ENCODE measurements at regions not wholly inside any gene's neighbourhood (a gene's known extent, or its start where the extent isn't known, plus 50 kb on each side); places are given as distances from the start of the nearest gene placed in this dataset.

- WGBS = 61% methylated on average over 4 of the region's 4 CpGs
Measured at GRCh38 chr4:135185256-135185655, 983.7 kb upstream of the PABPC4L start.

GRCh38 chr4:135184715-135185114 is 983.1 kb upstream of the PABPC4L start:
- intact Hi-C loops (cut with DNase I) = no loop called here
- Histone ChIP-seq H3K27ac (replicated peaks in 1 of 4) (no peak overlapping the region), H3K27me3 (no peaks in the 10 kb centered on the region), H3K4me3 (no peak overlapping the region), H3K4me1 (no peaks in the 10 kb centered on the region), H3K36me3 (no peaks in the 10 kb centered on the region), H3K9me3 (no peaks in the 10 kb centered on the region)
- TF ChIP-seq EP300 (IDR thresholded peaks at IDR 0.05) = no peak
- TF ChIP-seq CTCF (IDR thresholded peaks at IDR 0.05) = no peak
- no peak for TF ChIP-seq POLR2AphosphoS5 (IDR thresholded peaks at IDR 0.05)
- no peak for TF ChIP-seq POLR2A (IDR thresholded peaks at IDR 0.05; ENCODE audit: low read depth)
- WGBS = 78% methylated on average over 6 of the region's 6 CpGs
- no peak for DNase-seq (ENCODE audit: extremely low spot score)

More at GRCh38 chr4:135185256-135185655, 983.7 kb upstream of the PABPC4L start:
- H3K4me3 ChIP-seq = no peak overlapping the region
- H3K36me3 ChIP-seq = no peaks in the 10 kb centered on the region
- no peak for DNase-seq (ENCODE audit: extremely low spot score)
- H3K27me3 ChIP-seq = no peaks in the 10 kb centered on the region
- no peaks in the 10 kb centered on the region for H3K9me3 ChIP-seq
- no peaks in the 10 kb centered on the region for H3K4me1 ChIP-seq
- no peak for TF ChIP-seq CTCF (IDR thresholded peaks at IDR 0.05)
- TF ChIP-seq EP300 (IDR thresholded peaks at IDR 0.05) = no peak
- no peak for TF ChIP-seq POLR2A (IDR thresholded peaks at IDR 0.05; ENCODE audit: low read depth)
- TF ChIP-seq POLR2AphosphoS5 (IDR thresholded peaks at IDR 0.05) = no peak
- H3K27ac ChIP-seq (replicated peaks in 1 of 4) = no peak overlapping the region
- intact Hi-C loops (cut with DNase I) = no loop called here

GRCh38 chr4:135177321-135177720 is 975.7 kb upstream of the PABPC4L start:
- TF ChIP-seq POLR2A (IDR thresholded peaks at IDR 0.05; ENCODE audit: low read depth) = no peak
- TF ChIP-seq POLR2AphosphoS5 (IDR thresholded peaks at IDR 0.05) = no peak
- no peak for TF ChIP-seq EP300 (IDR thresholded peaks at IDR 0.05)
- no peak for TF ChIP-seq CTCF (IDR thresholded peaks at IDR 0.05)
- H3K27ac ChIP-seq (replicated peaks in 1 of 4) = no peak overlapping the region
- no peak overlapping the region for H3K4me3 ChIP-seq
- no peaks in the 10 kb centered on the region for H3K4me1 ChIP-seq
- H3K36me3 ChIP-seq = no peaks in the 10 kb centered on the region
- intact Hi-C loops (cut with DNase I) = no loop called here
- no peaks in the 10 kb centered on the region for H3K9me3 ChIP-seq
- H3K27me3 ChIP-seq = no peaks in the 10 kb centered on the region
- no peak for DNase-seq (ENCODE audit: extremely low spot score)

- H3K4me3 ChIP-seq = no peak overlapping the region
- no peaks in the 10 kb centered on the region for H3K4me1 ChIP-seq
- H3K36me3 ChIP-seq = no peaks in the 10 kb centered on the region
- no peaks in the 10 kb centered on the region for H3K9me3 ChIP-seq
- TF ChIP-seq CTCF (IDR thresholded peaks at IDR 0.05) = no peak
- no peak for TF ChIP-seq POLR2AphosphoS5 (IDR thresholded peaks at IDR 0.05)
- no peak for TF ChIP-seq POLR2A (IDR thresholded peaks at IDR 0.05; ENCODE audit: low read depth)
- TF ChIP-seq EP300 (IDR thresholded peaks at IDR 0.05) = no peak
- H3K27me3 ChIP-seq = no peaks in the 10 kb centered on the region
- no peak overlapping the region for H3K27ac ChIP-seq (replicated peaks in 1 of 4)
- 79% methylated on average over 2 of the region's 2 CpGs for WGBS
- intact Hi-C loops (cut with DNase I) = no loop called here
- no peak for DNase-seq (ENCODE audit: extremely low spot score)
Measured at GRCh38 chr4:135166661-135167060, 965.1 kb upstream of the PABPC4L start.

GRCh38 chr4:135164601-135165000 is 963.0 kb upstream of the PABPC4L start:
- Histone ChIP-seq H3K9me3 (no peaks in the 10 kb centered on the region), H3K36me3 (no peaks in the 10 kb centered on the region), H3K4me3 (no peak overlapping the region), H3K4me1 (no peaks in the 10 kb centered on the region), H3K27ac (replicated peaks in 1 of 4) (no peak overlapping the region), H3K27me3 (no peaks in the 10 kb centered on the region)
- intact Hi-C loops (cut with DNase I) = no loop called here
- TF ChIP-seq EP300 (IDR thresholded peaks at IDR 0.05) = no peak
- no peak for DNase-seq (ENCODE audit: extremely low spot score)
- WGBS = 91% methylated on average over 5 of the region's 5 CpGs
